Ascending aorta (tissue), 2 donors: ENCODE measurements at regions not wholly inside any gene's neighbourhood (a gene's known extent, or its start where the extent isn't known, plus 50 kb on each side); places are given as distances from the start of the nearest gene placed in this dataset.

ENCODE experiments used
- DNase-seq, 2 donors: peaks; one replicate each; pipeline ENCODE4 v3.0.0-alpha.2; 2019; ENCODE audit warnings: low spot score in 2 of 2
- H3K27ac ChIP-seq, 2 donors: fragments of 200-600 bp; sonication (generic); one replicate each; pipeline ENCODE4 v1.5.1; 2016 to 2017; ENCODE audit warnings: mild to moderate bottlenecking in 1 of 2
- H3K27me3 ChIP-seq: fragments of 200-600 bp; sonication (generic); one replicate; pipeline ENCODE4 v1.5.1; 2017
- H3K36me3 ChIP-seq, 2 donors: fragments of 200-600 bp; sonication (generic); one replicate each; pipeline ENCODE4 v1.5.1; 2016
- H3K4me1 ChIP-seq, 2 donors: fragments of 200-600 bp; sonication (generic); one replicate each; pipeline ENCODE4 v1.5.1; 2016 to 2017; ENCODE audit warnings: mild to moderate bottlenecking in 1 of 2
- H3K4me3 ChIP-seq, 2 donors: fragments of 200-600 bp; sonication (generic); one replicate each; pipeline ENCODE4 v1.5.1; 2016 to 2017; ENCODE audit warnings: mild to moderate bottlenecking in 1 of 2
- H3K9me3 ChIP-seq, 2 donors: fragments of 200-600 bp; sonication (generic); one replicate each; pipeline ENCODE4 v1.5.1; 2016
- CTCF ChIP-seq, 3 experiments: fragments of 200-600 bp in 2 of 3; fragments of 450-650 bp in 1 of 3; sonication (generic) in 2 of 3; IDR thresholded peaks; one replicate each; pipeline ENCODE4 v1.5.1; 2016 to 2019; ENCODE audit warnings: antibody characterized with exemption in 3 of 3, mild to moderate bottlenecking in 1 of 3, moderate library complexity in 1 of 3
- intact Hi-C: fragments of 100-400 bp; cut with DNase I; formaldehyde crosslinking; loops from one replicate; pipeline ENCODE4 v1.15.1; 2023

DNA sequence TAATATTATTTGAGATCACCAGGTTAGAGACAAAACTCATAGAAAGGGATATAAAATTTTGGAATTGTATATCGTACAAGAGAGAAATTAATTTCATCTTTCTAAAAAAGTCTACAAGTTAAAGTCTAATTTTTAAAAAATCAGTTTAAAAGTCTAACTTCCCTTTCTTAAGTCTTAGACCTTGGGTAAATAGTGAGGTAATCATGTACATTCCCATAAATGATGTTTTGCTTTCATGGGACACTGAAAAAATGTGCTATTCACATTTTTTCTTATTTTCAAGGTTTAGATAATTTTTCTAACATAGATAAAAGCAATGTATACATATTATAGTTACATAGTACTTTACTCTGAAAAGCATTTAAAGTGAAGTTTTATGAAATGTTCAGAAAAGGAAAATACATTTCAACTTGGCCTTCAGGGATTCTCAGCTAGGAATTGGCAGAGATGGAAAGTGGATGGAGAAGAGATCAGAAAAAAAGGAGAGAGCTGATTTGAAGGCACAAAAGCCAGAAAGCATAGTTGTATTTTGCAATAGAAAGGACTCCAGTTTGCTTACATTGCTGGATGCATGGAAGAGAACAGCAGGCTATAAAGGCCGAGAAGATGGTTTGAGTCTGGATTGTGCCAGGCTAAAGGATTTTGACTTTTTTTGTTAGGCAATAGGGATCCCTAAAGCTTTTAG lies 194.0 kb downstream of the CASP12 start:
- Histone ChIP-seq H3K27me3 (no peaks in the 10 kb centered on the region), H3K4me3 (no peak overlapping the region), H3K36me3 (no peaks in the 10 kb centered on the region), H3K27ac (no peak overlapping the region), H3K9me3 (no peaks in the 10 kb centered on the region), H3K4me1 (no peaks in the 10 kb centered on the region)
- DNase-seq, result no peak
- no peak for TF ChIP-seq CTCF (IDR thresholded peaks at IDR 0.05)
- intact Hi-C loops, result no loop called here

- no peaks in the 10 kb centered on the region for H3K27me3 ChIP-seq
- H3K36me3 ChIP-seq, result no peaks in the 10 kb centered on the region
- no peaks in the 10 kb centered on the region for H3K9me3 ChIP-seq
- intact Hi-C loops, result no loop called here
- no peak for DNase-seq
- no peaks in the 10 kb centered on the region for H3K4me1 ChIP-seq
- TF ChIP-seq CTCF (IDR thresholded peaks at IDR 0.05), result no peak
- no peak overlapping the region for H3K27ac ChIP-seq
- H3K4me3 ChIP-seq, result no peak overlapping the region
Observed at GRCh38 chr11:104700609-104701008, 197.7 kb downstream of the CASP12 start.

DNA sequence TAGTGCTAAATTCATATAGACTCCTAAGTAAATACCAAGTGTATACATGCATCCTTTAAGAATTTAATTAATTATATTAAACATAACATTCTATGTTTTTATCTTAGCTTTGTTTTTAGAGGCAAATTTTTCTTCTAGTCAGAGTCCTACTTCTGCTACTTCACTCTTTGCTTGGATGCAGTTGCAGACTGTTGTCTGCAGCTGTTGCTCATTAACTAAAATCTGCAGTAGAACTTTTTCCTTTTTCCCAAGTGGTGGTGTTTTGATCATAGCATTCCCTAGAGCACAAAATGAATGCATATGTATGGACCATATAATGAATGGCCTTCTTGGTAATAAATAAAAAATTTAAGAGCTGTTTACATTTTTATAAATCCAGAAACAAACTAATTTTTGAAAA lies 198.3 kb downstream of the CASP12 start:
- no peak for TF ChIP-seq CTCF (IDR thresholded peaks at IDR 0.05)
- H3K27me3 ChIP-seq, result no peaks in the 10 kb centered on the region
- no peak overlapping the region for H3K27ac ChIP-seq
- H3K4me3 ChIP-seq, result no peak overlapping the region
- intact Hi-C loops, result no loop called here
- DNase-seq, result no peak
- no peaks in the 10 kb centered on the region for H3K9me3 ChIP-seq
- no peaks in the 10 kb centered on the region for H3K36me3 ChIP-seq
- H3K4me1 ChIP-seq, result no peaks in the 10 kb centered on the region

- no peaks in the 10 kb centered on the region for H3K27me3 ChIP-seq
- no peaks in the 10 kb centered on the region for H3K36me3 ChIP-seq
- intact Hi-C loops, result no loop called here
- no peaks in the 10 kb centered on the region for H3K9me3 ChIP-seq
- no peaks in the 10 kb centered on the region for H3K4me1 ChIP-seq
- no peak for TF ChIP-seq CTCF (IDR thresholded peaks at IDR 0.05)
- H3K4me3 ChIP-seq, result no peak overlapping the region
- no peak overlapping the region for H3K27ac ChIP-seq
- no peak for DNase-seq
Observed at GRCh38 chr11:104695065-104695463, 203.2 kb downstream of the CASP12 start.

DNA sequence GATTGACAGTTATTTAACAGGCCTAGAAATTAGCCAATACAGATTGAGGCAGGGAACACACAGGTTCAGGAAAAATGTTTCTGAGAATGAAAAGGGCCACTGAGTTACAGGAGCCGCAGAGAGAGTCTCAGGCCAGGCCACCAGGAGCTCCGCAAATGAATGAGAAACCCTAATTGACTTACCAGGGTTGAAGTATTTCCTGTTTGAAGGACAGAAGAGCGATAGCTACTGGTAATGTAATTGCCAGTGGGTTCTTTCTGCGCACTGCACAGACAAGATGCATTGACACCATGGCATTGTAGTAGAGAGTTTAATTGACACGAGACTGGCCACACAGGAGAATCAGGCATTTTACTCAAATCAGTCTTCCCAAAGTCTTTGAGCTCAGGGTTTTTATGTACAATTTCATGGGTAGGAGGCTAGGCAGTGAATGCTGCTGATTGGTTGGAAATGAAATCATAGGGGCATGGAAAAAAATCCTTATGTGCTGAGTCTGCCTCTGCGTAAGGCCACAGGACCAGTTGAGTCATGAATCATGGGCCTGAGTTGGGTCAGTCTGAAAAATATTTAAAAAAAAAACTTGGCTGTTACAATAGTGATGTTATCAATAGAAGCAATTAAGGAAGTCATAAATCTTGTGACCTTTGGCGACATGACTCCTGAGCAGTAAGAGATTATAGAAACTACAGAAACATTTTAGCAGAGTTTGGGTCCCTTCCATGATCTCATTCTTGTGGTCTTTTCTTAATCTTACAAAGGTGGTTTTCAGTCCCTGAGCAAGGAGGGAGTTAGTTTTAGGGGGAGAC lies 203.8 kb downstream of the CASP12 start:
- H3K4me1 ChIP-seq, result no peaks in the 10 kb centered on the region
- no peaks in the 10 kb centered on the region for H3K27me3 ChIP-seq
- no peak overlapping the region for H3K27ac ChIP-seq
- DNase-seq, result no peak
- H3K9me3 ChIP-seq, result no peaks in the 10 kb centered on the region
- no peaks in the 10 kb centered on the region for H3K36me3 ChIP-seq
- no peak for TF ChIP-seq CTCF (IDR thresholded peaks at IDR 0.05)
- intact Hi-C loops, result no loop called here
- no peak overlapping the region for H3K4me3 ChIP-seq
